RWPE1 (cell line): ENCODE measurements at regions not wholly inside any gene's neighbourhood (a gene's known extent, or its start where the extent isn't known, plus 50 kb on each side); places are given as distances from the start of the nearest gene placed in this dataset.

ENCODE experiments used
- CTCF ChIA-PET: fragments of 350-600 bp; sonication (Branson Sonifier 250); formaldehyde crosslinking; extraction: SDS; loops from one replicate; lab custom pipeline; 2021; lab: Yijun Ruan, JAX
- POLR2A ChIA-PET: fragments of 400-600 bp; formaldehyde crosslinking; extraction: SDS; loops from one replicate; lab custom pipeline; 2020; ENCODE audit warnings: antibody characterized with exemption; ENCODE audit not compliant: low non-redundant PET; lab: Yijun Ruan, JAX
- DNase-seq: peaks from one replicate; pipeline ENCODE4 v3.0.0; 2012; ENCODE audit warnings: low spot score
- H3K27ac ChIP-seq: fragments of 450-650 bp; 2 replicates; pipeline ENCODE4 v1.5.1; 2017
- TF ChIP-seq, protein P1 (sequence below): fragments of 450-650 bp; conservative IDR thresholded peaks from 2 replicates; pipeline ENCODE4 v1.5.1; 2017; ENCODE audit warnings: low read depth, mild to moderate bottlenecking

DNA sequence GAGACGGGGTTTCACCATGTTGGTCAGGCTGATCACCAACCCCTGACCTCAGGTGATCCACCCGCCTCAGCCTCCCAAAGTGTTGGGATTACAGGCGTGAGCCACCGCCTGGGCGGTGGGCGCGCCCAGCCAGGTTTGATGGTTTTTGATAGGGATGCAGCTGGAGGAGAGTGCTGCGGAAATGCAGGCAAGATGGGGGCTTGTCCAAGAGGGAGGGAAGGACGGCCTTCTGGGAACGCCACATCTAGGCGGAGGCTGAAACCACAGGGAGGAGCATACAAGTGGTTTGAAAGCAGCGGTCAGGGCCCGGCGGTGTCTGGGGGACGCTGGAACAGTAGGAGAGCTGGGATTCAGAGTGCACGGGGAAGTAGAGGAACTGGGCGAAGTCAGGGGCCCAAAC, 134.6 kb downstream of the VRK1 start:
- DNase-seq, result no peak
- CTCF ChIA-PET, result no interaction called here

DNA sequence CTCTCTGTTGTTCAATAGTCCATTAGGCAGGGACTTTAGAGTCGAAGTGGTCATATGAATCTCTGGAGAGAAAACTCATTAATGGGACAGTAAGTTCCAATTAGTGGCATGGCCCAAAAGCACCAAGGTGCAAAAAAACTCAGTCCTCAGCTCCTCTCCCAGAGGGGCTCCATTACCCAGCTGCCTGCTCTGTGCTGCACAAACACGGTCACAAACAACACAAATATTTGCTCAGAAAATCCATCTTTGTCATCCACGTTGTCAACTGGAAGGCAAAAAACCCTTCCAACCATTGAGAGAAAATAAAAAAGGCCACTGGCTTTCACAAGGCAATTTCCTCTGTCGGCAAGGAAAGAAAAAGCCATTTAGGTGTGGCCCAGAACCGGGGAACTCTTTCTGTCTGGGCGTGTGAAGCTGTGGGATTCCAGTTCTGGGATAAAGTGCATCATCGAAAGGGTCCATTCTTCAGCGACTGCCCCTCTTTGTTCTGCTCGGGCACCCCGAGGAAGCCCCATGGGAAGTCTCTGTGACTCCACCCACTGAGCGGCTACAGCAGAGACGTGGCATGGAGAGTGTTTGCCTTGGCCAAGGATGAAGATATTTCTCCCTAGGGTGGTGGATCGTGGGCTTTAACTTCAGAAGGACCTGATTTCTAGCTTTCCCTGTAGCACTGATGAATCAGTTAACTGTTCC, 137.6 kb downstream of the VRK1 start:
- H3K27ac ChIP-seq, result no peak overlapping the region
- POLR2A ChIA-PET, result no interaction called here
- CTCF ChIA-PET, result no interaction called here
- TF ChIP-seq, protein P1, sequence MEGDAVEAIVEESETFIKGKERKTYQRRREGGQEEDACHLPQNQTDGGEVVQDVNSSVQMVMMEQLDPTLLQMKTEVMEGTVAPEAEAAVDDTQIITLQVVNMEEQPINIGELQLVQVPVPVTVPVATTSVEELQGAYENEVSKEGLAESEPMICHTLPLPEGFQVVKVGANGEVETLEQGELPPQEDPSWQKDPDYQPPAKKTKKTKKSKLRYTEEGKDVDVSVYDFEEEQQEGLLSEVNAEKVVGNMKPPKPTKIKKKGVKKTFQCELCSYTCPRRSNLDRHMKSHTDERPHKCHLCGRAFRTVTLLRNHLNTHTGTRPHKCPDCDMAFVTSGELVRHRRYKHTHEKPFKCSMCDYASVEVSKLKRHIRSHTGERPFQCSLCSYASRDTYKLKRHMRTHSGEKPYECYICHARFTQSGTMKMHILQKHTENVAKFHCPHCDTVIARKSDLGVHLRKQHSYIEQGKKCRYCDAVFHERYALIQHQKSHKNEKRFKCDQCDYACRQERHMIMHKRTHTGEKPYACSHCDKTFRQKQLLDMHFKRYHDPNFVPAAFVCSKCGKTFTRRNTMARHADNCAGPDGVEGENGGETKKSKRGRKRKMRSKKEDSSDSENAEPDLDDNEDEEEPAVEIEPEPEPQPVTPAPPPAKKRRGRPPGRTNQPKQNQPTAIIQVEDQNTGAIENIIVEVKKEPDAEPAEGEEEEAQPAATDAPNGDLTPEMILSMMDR, result no peak
- DNase-seq, result no peak

More for the DNA sequence above, 134.6 kb downstream of the VRK1 start:
- POLR2A ChIA-PET, result no interaction called here
- no peak overlapping the region for H3K27ac ChIP-seq
- TF ChIP-seq, protein P1, result no peak

DNA sequence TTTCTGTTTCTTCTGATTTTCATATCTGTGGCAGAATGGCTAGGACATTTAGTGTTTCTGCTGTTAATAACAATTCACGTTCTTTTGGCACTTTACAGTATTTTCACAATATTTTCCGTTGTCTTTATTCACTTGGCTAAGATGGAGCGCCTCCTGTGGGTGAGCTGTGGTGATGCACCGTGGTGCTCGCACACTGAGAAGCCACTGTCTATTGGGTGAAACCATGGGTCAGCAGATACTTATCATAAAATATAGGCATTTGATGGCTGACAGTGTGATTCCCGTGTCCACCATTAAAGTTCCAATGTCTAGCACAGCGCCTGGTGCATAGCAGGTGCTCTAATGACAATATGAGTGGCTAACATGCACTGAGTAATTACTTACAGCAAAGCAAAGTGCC, 141.8 kb downstream of the VRK1 start:
- DNase-seq, result no peak
- ChIA-PET CTCF (interaction anchor here (0.5 kb wide), 1 partner anchor 184 kb away, joined by 4 read pairs; no protein-coding TSS in a partner anchor), POLR2A (no interaction called here)
- no peak overlapping the region for H3K27ac ChIP-seq
- TF ChIP-seq, protein P1, result no peak

DNA sequence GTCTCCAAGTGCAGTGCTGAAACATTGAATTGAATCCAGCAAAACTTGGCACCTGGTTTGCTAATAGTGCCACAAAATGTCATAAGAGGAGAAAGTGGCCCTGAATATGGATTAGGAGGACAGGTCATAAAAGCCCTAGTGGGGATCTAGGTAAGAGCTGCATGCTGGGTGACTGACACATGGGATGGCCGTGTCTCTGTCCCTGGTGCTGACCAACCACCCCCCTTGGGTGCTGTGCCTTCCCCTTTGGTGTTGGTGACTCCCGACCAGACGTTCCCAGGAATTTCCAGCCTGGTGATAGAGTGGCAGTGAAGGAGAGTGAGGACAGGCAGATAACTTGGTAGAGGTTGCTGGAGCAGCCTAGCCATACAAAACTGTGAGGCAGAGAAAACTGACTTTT, 142.8 kb downstream of the VRK1 start:
- peak; percentile 22 for DNase-seq
- TF ChIP-seq, protein P1, result no peak
- POLR2A ChIA-PET, result no interaction called here

DNA sequence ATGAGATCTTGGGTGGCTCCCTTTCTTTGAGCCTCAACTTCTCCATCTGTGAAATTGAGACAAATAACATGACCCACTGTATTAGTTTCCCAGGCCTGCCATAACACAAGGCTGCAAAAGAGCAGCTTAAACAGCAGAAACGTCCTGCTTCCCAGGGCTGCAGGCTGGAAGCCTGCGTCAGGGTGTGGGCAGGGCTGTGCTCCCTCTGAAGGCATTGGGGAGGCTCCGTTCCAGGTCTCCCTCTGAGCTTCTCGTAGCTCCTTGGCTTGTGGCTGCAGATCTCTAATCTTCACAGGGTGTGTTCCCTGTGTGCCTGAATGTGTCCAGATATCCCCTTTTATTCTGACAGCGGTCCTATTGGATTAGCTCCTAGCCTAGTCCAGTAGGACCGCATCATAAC, 147.1 kb downstream of the VRK1 start:
- TF ChIP-seq, protein P1, result no peak
- ChIA-PET POLR2A (no interaction called here), CTCF (interaction anchor here (0.6 to 0.7 kb wide), 2 partner anchors 84 to 173 kb away, joined by 3 to 4 read pairs; no protein-coding TSS in a partner anchor)
- no peak overlapping the region for H3K27ac ChIP-seq
- DNase-seq, result no peak

More for the DNA sequence above, 142.8 kb downstream of the VRK1 start:
- CTCF ChIA-PET, result no interaction called here
- H3K27ac ChIP-seq, result no peak overlapping the region

DNA sequence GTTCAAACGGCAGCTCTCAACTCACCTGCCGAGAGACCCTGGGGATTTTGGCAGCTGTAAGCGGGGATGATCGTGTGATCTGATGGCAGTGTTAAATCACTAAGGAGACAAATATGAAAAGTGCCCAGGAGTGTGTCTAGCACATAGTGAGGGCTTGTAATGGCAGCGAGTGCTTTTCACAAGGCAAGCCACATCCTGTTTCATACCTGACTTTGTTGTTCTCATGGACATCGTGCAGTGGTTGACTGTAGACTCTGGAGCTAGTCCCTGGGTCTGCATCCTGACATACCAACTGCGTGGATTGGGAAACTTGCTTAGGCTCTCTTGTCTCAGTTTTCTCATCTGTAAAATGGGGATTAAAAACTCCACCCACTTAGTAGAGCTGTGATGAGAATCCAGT, 148.5 kb downstream of the VRK1 start:
- ChIA-PET POLR2A (no interaction called here), CTCF (no interaction called here)

More for the DNA sequence above, 148.5 kb downstream of the VRK1 start:
- TF ChIP-seq, protein P1, result no peak
- no peak overlapping the region for H3K27ac ChIP-seq
- DNase-seq, result no peak
